ENCODE measurements at regions not wholly inside any gene's neighbourhood (a gene's known extent, or its start where the extent isn't known, plus 50 kb on each side); places are given as distances from the start of the nearest gene placed in this dataset.

DNA sequence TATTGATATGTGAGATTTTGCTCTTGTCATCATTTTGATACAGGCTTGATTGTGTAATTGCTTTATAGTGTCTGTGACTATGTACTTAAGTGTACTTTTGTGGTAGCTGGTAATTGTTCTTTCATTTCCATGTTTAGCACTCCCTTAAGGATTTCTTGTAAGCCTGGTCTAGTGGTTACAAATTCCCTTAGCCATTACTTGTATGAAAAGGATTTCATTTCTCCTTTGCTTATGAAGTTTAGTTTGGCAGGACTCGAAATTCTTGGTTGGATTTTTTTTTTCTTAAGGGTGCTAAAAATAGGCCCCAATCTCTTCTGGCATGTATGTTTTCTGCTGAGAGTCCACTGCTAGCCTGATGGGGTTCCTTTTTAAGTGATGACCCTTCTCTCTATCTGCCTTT lies 346.8 kb downstream of the JRKL start:
- H3K9me2 ChIP-seq (ENCODE audit: insufficient read depth) = no peaks in the 10 kb centered on the region
- H3F3A ChIP-seq (replicated peaks; ENCODE audit: low read depth) = no peaks in the 10 kb centered on the region
- no peaks in the 10 kb centered on the region for H3K4me1 ChIP-seq (ENCODE audit: insufficient read depth)
- no peak overlapping the region for H2AFZ ChIP-seq
- Mint-ChIP-seq H3K4me3 (no peak overlapping the region), H3K36me3 (ENCODE audit: low read depth) (no peaks in the 10 kb centered on the region), H3K27ac (no peak overlapping the region), H3K9me3 (no peaks in the 10 kb centered on the region), H3K4me1 (no peaks in the 10 kb centered on the region), H3K27me3 (ENCODE audit: insufficient read depth, low read depth, poor library complexity) (peaks cover 2% of the 10 kb centered on the region)
- no peak overlapping the region for H3K27ac ChIP-seq (ENCODE audit: low read depth)
- H3K4me2 ChIP-seq = no peak overlapping the region
- TF ChIP-seq EZH2 (IDR thresholded peaks at IDR 0.05; ENCODE audit: low read depth, unreplicated experiment) = no peak
- TF ChIP-seq ZNF114 (CRISPR knock-in tag; IDR thresholded peaks at IDR 0.05) = no peak
- TF ChIP-seq CREB1 (CRISPR knock-in tag; IDR thresholded peaks at IDR 0.05; ENCODE audit: low read depth) = no peak
- TF ChIP-seq EZH2phosphoT487 (IDR thresholded peaks at IDR 0.05; ENCODE audit: unreplicated experiment) = no peak
- TF ChIP-seq POLR2AphosphoS5 (IDR thresholded peaks at IDR 0.05; ENCODE audit: low read depth) = no peak
- no peak for TF ChIP-seq ZNF462 (CRISPR knock-in tag; IDR thresholded peaks at IDR 0.05)
- TF ChIP-seq ETS1 (IDR thresholded peaks at IDR 0.05) = no peak
- no peak for TF ChIP-seq ZNF331 (CRISPR knock-in tag; IDR thresholded peaks at IDR 0.05; ENCODE audit: low read depth)
- no peak for TF ChIP-seq JUNB (IDR thresholded peaks at IDR 0.05; ENCODE audit: unreplicated experiment)
- TF ChIP-seq, protein P1, sequence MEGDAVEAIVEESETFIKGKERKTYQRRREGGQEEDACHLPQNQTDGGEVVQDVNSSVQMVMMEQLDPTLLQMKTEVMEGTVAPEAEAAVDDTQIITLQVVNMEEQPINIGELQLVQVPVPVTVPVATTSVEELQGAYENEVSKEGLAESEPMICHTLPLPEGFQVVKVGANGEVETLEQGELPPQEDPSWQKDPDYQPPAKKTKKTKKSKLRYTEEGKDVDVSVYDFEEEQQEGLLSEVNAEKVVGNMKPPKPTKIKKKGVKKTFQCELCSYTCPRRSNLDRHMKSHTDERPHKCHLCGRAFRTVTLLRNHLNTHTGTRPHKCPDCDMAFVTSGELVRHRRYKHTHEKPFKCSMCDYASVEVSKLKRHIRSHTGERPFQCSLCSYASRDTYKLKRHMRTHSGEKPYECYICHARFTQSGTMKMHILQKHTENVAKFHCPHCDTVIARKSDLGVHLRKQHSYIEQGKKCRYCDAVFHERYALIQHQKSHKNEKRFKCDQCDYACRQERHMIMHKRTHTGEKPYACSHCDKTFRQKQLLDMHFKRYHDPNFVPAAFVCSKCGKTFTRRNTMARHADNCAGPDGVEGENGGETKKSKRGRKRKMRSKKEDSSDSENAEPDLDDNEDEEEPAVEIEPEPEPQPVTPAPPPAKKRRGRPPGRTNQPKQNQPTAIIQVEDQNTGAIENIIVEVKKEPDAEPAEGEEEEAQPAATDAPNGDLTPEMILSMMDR (conservative IDR thresholded peaks at IDR 0.05; ENCODE audit: low read depth in 2 of 2) = no peak
- H3K36me3 ChIP-seq (ENCODE audit: insufficient read depth) = no peaks in the 10 kb centered on the region
- H3K4me3 ChIP-seq = no peak overlapping the region
- H3K79me2 ChIP-seq (replicated peaks; ENCODE audit: insufficient read depth) = no peaks in the 10 kb centered on the region
- no peaks in the 10 kb centered on the region for H4K20me1 ChIP-seq (replicated peaks; ENCODE audit: insufficient read depth)
- ATAC-seq (no peak), DNase-seq (ENCODE audit: low spot score) (no peak)
- no peaks in the 10 kb centered on the region for H3K27me3 ChIP-seq (ENCODE audit: insufficient read depth)

All from GM23338 (cell line).